ENCODE measurements at regions not wholly inside any gene's neighbourhood (a gene's known extent, or its start where the extent isn't known, plus 50 kb on each side); places are given as distances from the start of the nearest gene placed in this dataset.

DNA sequence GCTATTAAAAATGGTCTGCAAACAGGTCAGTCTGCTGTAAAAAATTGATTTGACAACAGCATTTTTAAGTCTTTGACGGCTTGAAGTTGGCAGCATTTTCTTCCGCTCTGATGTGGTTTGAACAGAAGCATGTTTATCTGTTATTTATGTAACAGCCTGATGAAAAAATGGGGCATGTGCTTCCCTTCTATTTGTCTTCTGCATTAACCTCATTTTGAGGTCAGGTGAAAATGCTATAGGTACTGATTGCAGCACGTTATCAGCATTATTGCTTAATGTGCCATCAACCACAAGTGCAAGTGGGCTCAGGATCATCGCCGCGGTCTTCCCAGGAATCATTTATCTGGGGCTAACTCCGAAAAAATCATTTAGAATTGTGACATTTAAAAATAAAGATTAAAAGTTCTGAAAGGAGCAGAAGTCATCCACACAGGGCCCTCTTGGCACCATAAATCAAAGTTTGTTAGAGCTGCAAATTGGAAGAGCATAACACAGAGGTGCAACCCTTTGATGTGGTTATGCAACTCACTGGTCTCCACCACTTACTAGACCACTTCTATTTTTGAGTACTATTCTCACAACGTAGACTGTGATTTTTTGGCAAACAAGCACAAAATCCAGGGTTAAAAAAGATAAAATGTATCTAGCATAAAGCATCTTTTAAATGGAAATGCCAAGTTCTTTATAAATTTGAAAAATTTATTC, 307.7 kb downstream of the MDFIC start:
- TF ChIP-seq CTCF (IDR thresholded peaks at IDR 0.05) (no peak), POLR2A (IDR thresholded peaks at IDR 0.05) (no peak)

Data from heart left ventricle (tissue), 13 donors.